Endothelial cell of umbilical vein (primary cell): ENCODE measurements at regions not wholly inside any gene's neighbourhood (a gene's known extent, or its start where the extent isn't known, plus 50 kb on each side); places are given as distances from the start of the nearest gene placed in this dataset.

ENCODE experiments used
- BruUV-seq: library from RNA; stranded (reverse); fragments of 400-500 nt; replicated peaks from 2 replicates; lab custom pipeline; 2021; lab: Mats Ljungman, UMichigan
- CTCF ChIA-PET: fragments of 300-600, 350-600 bp; sonication (Branson Sonifier 250); formaldehyde crosslinking; loops from one replicate; lab custom pipeline; 2021; ENCODE audit warnings: antibody characterized with exemption, inconsistent platforms; lab: Charles Lee
- POLR2A ChIA-PET: fragments of 300-600, 350-600 bp; sonication (Branson Sonifier 250); formaldehyde crosslinking; loops from one replicate; lab custom pipeline; 2021; ENCODE audit warnings: antibody characterized with exemption, inconsistent platforms; lab: Charles Lee
- DNase-seq: peaks from one replicate; pipeline ENCODE4 v3.0.0-alpha.2; 2011; ENCODE audit warnings: low read depth, low spot score
- FAIRE-seq: peaks from 2 replicates; lab custom pipeline; 2011; peaks lifted over from hg19 to GRCh38; lab: Jason Lieb, UNC
- H2AFZ ChIP-seq: 2 replicates; pipeline ENCODE4 v1.6.0; 2012; ENCODE audit warnings: low read depth, low read length, control low read depth, inconsistent platforms
- H3K27ac ChIP-seq: 2 replicates; pipeline ENCODE4 v1.5.1; 2011; ENCODE audit warnings: low read depth, mild to moderate bottlenecking, control low read depth, low read length, moderate library complexity; ENCODE audit not compliant: insufficient read depth
- H3K27me3 ChIP-seq, 2 experiments: 2 replicates each; pipeline versions ENCODE4 v1.6.0 to v1.6.1; 2011; ENCODE audit warnings: low read length in 2 of 2, mixed read lengths in 1 of 2; ENCODE audit not compliant: control insufficient read depth in 2 of 2, insufficient read depth in 2 of 2
- H3K36me3 ChIP-seq, 2 experiments: 2 replicates in 1 of 2; 3 replicates in 1 of 2; pipeline ENCODE4 v1.5.1; 2011; ENCODE audit warnings: low read length in 2 of 2, mild to moderate bottlenecking in 1 of 2, moderate library complexity in 1 of 2; ENCODE audit not compliant: control insufficient read depth in 2 of 2, insufficient read depth in 2 of 2; ENCODE audit errors: extremely low read depth in 1 of 2
- H3K4me1 ChIP-seq: 3 replicates; pipeline ENCODE4 v1.5.1; 2011; ENCODE audit warnings: mild to moderate bottlenecking, low read length; ENCODE audit not compliant: control insufficient read depth, insufficient read depth; ENCODE audit errors: extremely low read depth
- H3K4me2 ChIP-seq: 2 replicates; pipeline ENCODE4 v1.6.1; 2011; ENCODE audit warnings: low read length, control low read depth, mixed read lengths; ENCODE audit not compliant: insufficient read depth
- H3K4me3 ChIP-seq, 3 experiments: fragments of 200-600 bp in 1 of 3; sonication (generic), shearing (Covaris generic) in 1 of 3; replicated peaks in 1 of 3; 2 replicates each; pipeline ENCODE4 v1.5.1; 2011 to 2016; ENCODE audit warnings: control low read depth in 3 of 3, low read length in 3 of 3, mild to moderate bottlenecking in 2 of 3, inconsistent platforms in 1 of 3, low read depth in 1 of 3, moderate library complexity in 1 of 3; ENCODE audit not compliant: insufficient read depth in 1 of 3
- H3K79me2 ChIP-seq: 2 replicates; pipeline ENCODE4 v1.6.0; 2012; ENCODE audit warnings: low read length, inconsistent platforms; ENCODE audit not compliant: control insufficient read depth, insufficient read depth
- H3K9ac ChIP-seq: replicated peaks from 2 replicates; pipeline ENCODE3; 2011; ENCODE audit warnings: low read length, control low read depth; ENCODE audit not compliant: insufficient read depth; ENCODE audit errors: extremely low read depth
- H3K9me1 ChIP-seq: replicated peaks from 3 replicates; pipeline ENCODE4 v1.6.0; 2011; ENCODE audit warnings: mild to moderate bottlenecking, low read length; ENCODE audit not compliant: control insufficient read depth, insufficient read depth; ENCODE audit errors: extremely low read depth
- H3K9me3 ChIP-seq: replicated peaks from 2 replicates; pipeline ENCODE4 v1.5.1; 2012; ENCODE audit warnings: low read length, inconsistent platforms; ENCODE audit not compliant: control insufficient read depth, insufficient read depth
- H4K20me1 ChIP-seq: replicated peaks from 2 replicates; pipeline ENCODE3; 2011; ENCODE audit warnings: mild to moderate bottlenecking, low read length; ENCODE audit not compliant: control insufficient read depth, insufficient read depth; ENCODE audit errors: extremely low read depth
- EZH2 ChIP-seq: IDR thresholded peaks from 2 replicates; pipeline ENCODE4 v1.6.1; 2012; ENCODE audit warnings: borderline replicate concordance, low read depth, mild to moderate bottlenecking, moderate library complexity, low read length, inconsistent platforms; ENCODE audit not compliant: severe bottlenecking
- FOS ChIP-seq: IDR thresholded peaks from 2 replicates; pipeline ENCODE4 v1.6.1; 2011; ENCODE audit warnings: mild to moderate bottlenecking, low read length, moderate library complexity, borderline replicate concordance; ENCODE audit not compliant: insufficient read depth
- GATA2 ChIP-seq: IDR thresholded peaks from 2 replicates; pipeline ENCODE4 v1.7.0; 2011; ENCODE audit warnings: low read depth, mild to moderate bottlenecking, moderate library complexity, mixed read lengths, low read length; ENCODE audit not compliant: insufficient read length, insufficient read depth
- MYC ChIP-seq: IDR thresholded peaks from one replicate; pipeline ENCODE4 v1.6.1; 2011; ENCODE audit warnings: mild to moderate bottlenecking, low read depth, low read length
- POLR2A ChIP-seq: IDR thresholded peaks from 2 replicates; pipeline ENCODE4 v1.6.1; 2012; ENCODE audit warnings: low read depth, mild to moderate bottlenecking, control low read depth, low read length
- POLR2AphosphoS5 ChIP-seq: IDR thresholded peaks from 2 replicates; pipeline ENCODE4 v1.6.1; 2012; ENCODE audit warnings: low read depth, mild to moderate bottlenecking, control low read depth, low read length, moderate library complexity; ENCODE audit not compliant: insufficient read depth
- dilution Hi-C: fragments of 300-500 bp; cut with MboI; formaldehyde crosslinking; loops from one replicate; pipeline ENCODE4 v1.15.0; 2019; ENCODE audit warnings: low sequenced_read_pairs; ENCODE audit not compliant: extremely low pct_ligation_motif_present
- intact Hi-C: fragments of 100-400 bp; cut with micrococcal nuclease; formaldehyde crosslinking; loops from one replicate; pipeline ENCODE4 v1.10.0; 2022
- TF ChIP-seq, protein P1 (sequence below), 2 donors: IDR thresholded peaks; 1 replicate in 1 of 2; 2 replicates in 1 of 2; pipeline ENCODE4 v1.5.1; 2011; ENCODE audit warnings: low read length in 2 of 2, mild to moderate bottlenecking in 2 of 2, moderate library complexity in 2 of 2, control low read depth in 1 of 2, inconsistent platforms in 1 of 2, low read depth in 1 of 2; ENCODE audit not compliant: insufficient read depth in 1 of 2; ENCODE audit errors: extremely low read depth in 1 of 2
- TF ChIP-seq, protein P2 (sequence below): IDR thresholded peaks from 2 replicates; pipeline ENCODE4 v1.6.1; 2011; ENCODE audit not compliant: insufficient read depth, insufficient read length

DNA sequence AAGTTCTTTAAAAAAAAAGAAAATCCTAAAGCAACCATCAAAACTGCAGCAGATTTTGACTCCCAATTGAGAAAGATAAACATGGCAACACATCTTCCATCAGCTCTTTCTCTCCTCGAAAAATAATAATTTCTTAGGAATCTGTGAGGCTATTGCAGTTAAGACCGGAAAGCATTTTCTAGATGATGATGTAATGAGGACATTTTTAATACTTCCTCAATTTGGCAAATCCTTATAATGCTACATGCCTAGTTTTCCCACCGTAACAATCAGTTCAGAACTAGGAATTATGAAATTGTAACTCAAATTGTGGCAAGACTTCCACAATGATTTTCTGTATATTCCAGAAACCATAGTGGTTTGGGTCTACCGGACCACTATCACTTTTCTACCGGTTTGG lies 180.9 kb upstream of the PDE3A start:
- dilution Hi-C loops, result no loop called here
- Histone ChIP-seq H3K27ac (no peak overlapping the region), H3K27me3 (no peaks in the 10 kb centered on the region), H4K20me1 (no peaks in the 10 kb centered on the region), H3K9me1 (no peaks in the 10 kb centered on the region), H3K36me3 (no peaks in the 10 kb centered on the region), H3K4me1 (peaks cover 16% of the 10 kb centered on the region), H3K79me2 (no peaks in the 10 kb centered on the region), H3K9ac (no peak overlapping the region), H3K4me2 (no peak overlapping the region), H3K4me3 (no peak overlapping the region), H2AFZ (no peak overlapping the region), H3K9me3 (no peaks in the 10 kb centered on the region)
- FAIRE-seq (no peak), DNase-seq (no peak)
- BruUV-seq, result no TSS peak
- ChIA-PET CTCF (no interaction called here), POLR2A (no interaction called here)
- intact Hi-C loops, result no loop called here
- no peak for TF ChIP-seq FOS
- no peak for TF ChIP-seq POLR2AphosphoS5
- no peak for TF ChIP-seq MYC
- no peak for TF ChIP-seq GATA2
- TF ChIP-seq, protein P1, sequence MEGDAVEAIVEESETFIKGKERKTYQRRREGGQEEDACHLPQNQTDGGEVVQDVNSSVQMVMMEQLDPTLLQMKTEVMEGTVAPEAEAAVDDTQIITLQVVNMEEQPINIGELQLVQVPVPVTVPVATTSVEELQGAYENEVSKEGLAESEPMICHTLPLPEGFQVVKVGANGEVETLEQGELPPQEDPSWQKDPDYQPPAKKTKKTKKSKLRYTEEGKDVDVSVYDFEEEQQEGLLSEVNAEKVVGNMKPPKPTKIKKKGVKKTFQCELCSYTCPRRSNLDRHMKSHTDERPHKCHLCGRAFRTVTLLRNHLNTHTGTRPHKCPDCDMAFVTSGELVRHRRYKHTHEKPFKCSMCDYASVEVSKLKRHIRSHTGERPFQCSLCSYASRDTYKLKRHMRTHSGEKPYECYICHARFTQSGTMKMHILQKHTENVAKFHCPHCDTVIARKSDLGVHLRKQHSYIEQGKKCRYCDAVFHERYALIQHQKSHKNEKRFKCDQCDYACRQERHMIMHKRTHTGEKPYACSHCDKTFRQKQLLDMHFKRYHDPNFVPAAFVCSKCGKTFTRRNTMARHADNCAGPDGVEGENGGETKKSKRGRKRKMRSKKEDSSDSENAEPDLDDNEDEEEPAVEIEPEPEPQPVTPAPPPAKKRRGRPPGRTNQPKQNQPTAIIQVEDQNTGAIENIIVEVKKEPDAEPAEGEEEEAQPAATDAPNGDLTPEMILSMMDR (IDR thresholded peaks at IDR 0.05; ENCODE audit: extremely low read depth in 1 of 2, insufficient read depth in 1 of 2, low read depth in 1 of 2, low read length in 2 of 2), result no peak
- no peak for TF ChIP-seq POLR2A
- TF ChIP-seq, protein P2, sequence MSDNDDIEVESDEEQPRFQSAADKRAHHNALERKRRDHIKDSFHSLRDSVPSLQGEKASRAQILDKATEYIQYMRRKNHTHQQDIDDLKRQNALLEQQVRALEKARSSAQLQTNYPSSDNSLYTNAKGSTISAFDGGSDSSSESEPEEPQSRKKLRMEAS, result no peak
- TF ChIP-seq EZH2, result no peak
